ENCODE measurements at regions not wholly inside any gene's neighbourhood (a gene's known extent, or its start where the extent isn't known, plus 50 kb on each side); places are given as distances from the start of the nearest gene placed in this dataset.

DNA sequence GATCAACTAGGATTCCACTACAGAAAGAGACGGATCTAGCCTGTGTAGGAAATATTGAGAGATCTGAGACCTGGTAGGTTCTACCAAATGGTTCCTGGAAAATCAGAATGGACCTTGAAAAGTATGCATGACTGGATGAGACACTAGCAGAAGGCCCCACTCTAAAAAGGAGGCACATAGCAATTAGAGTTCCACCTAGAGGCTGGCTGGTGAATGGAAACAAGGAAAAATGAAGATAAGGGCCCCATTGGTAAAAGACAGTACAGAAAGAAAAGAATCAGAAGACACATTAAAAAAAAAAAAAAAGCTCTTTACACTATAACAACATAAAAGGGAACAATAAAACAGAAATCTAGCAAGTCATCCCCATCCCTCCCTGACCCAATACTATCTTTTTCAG, 518.5 kb downstream of the NR2F1-AS1 start:
- TF ChIP-seq, protein P1, sequence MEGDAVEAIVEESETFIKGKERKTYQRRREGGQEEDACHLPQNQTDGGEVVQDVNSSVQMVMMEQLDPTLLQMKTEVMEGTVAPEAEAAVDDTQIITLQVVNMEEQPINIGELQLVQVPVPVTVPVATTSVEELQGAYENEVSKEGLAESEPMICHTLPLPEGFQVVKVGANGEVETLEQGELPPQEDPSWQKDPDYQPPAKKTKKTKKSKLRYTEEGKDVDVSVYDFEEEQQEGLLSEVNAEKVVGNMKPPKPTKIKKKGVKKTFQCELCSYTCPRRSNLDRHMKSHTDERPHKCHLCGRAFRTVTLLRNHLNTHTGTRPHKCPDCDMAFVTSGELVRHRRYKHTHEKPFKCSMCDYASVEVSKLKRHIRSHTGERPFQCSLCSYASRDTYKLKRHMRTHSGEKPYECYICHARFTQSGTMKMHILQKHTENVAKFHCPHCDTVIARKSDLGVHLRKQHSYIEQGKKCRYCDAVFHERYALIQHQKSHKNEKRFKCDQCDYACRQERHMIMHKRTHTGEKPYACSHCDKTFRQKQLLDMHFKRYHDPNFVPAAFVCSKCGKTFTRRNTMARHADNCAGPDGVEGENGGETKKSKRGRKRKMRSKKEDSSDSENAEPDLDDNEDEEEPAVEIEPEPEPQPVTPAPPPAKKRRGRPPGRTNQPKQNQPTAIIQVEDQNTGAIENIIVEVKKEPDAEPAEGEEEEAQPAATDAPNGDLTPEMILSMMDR (IDR thresholded peaks at IDR 0.05; ENCODE audit: low read depth, low read length), result peak; percentile 32
- no peak for TF ChIP-seq POLR2A (IDR thresholded peaks at IDR 0.05; ENCODE audit: extremely low read depth, insufficient read length)

Measured in NB4 (cell line).